Amygdala (tissue), 56 donors: ENCODE measurements at regions not wholly inside any gene's neighbourhood (a gene's known extent, or its start where the extent isn't known, plus 50 kb on each side); places are given as distances from the start of the nearest gene placed in this dataset.

ENCODE experiments used
- DNase-seq, 56 donors: peaks; one replicate each; lab custom pipeline; 2025; lab: John Stamatoyannopoulos, UW

DNA sequence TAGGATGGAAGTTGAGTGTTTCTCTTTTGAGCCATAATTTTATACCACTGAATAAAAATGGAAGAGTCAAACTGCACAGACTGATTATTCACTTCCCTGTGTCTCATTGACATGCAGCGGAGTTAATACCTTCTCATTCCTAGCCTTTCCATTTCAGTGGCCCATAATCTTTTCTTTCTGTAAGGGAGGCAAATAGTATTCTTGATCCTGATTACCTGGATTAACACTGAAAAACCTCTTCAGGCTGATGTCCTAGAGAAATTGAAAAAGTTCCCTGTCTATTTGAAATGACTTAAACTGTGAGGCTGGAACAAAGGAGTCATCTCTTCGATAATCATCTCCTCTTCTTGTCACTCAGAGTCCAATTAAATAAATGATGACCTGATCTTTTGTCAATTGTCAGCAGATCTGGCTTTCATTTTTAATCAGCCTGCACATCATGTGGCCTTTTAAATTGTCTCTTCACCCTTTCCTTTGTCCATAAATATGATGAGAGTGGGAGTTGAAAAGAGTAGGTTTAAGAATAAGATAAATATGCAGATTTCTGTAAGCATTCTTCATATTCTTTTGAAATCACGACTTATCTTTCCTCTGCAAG lies 713.0 kb downstream of the EPM2A start:
- no peak for DNase-seq

- DNase-seq: no peak
Observed at GRCh38 chr6:145023116-145023726, 712.1 kb downstream of the EPM2A start.

DNA sequence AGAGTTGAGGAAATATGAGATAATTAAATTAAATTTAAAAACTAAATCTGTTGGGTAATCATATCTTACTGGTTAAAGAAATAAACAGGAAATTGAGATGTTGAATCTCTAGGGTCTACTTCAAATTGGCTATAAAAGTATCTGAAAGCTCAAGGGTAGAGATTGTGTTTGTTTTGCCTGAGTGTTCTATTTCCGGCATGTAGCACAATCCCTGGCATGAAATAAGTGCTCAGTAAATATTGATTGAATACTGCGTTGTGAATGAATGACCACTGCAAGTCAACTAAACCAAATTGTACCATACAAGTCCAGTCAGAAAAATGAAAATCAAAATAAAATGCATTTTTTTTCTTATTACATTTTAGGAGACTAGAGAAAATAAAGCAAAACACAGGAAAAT lies 709.8 kb downstream of the EPM2A start:
- no peak for DNase-seq

DNA sequence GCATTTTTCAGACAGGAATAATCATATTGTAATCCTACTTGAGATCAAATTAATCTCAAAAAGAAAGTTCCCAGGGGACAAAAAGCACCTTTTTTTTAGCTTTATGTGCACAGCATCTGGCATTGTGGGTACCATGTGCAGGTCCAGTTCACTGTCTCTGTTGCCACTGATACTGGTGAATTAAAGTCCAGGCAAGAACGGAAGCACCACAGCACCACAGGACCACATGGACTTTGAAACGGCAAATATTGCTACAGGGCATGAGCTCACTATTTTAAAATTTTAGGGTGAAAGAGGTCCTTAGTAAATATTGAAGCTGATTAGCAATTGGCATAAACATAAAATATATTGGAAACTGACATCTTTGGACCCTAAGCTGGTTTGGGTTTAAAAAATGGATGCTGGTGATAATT lies 709.0 kb downstream of the EPM2A start:
- no peak for DNase-seq

DNA sequence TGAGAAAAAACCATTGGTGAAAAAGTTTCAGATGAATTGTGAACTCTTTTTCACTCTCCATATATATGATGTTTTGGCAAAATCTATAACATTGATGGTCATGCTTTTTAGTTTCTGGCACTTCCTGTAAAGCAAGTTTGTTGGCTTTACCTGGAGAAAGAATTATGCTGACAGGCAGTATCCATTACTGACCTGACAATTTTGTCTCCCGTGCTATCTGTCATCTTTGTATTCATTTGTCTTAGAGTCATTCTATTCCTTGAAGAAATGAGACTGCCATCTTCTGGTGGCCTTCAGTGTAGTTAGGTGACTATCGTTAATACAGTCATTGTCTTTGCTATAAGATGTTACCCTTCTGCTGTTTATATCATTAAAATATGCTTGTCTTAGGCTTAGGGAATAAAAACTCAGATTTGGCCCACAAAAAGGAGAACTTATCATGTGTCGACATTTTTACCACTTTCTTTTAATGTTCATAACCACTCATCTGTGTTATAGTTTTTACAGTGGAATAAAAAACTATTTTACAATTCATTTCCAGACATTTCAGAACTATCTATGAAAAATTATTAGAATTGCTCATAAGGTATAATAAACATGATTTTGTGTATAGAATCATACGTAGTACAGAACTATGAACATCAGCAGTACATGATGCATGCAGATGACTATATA lies 707.0 kb downstream of the EPM2A start:
- no peak for DNase-seq

DNA sequence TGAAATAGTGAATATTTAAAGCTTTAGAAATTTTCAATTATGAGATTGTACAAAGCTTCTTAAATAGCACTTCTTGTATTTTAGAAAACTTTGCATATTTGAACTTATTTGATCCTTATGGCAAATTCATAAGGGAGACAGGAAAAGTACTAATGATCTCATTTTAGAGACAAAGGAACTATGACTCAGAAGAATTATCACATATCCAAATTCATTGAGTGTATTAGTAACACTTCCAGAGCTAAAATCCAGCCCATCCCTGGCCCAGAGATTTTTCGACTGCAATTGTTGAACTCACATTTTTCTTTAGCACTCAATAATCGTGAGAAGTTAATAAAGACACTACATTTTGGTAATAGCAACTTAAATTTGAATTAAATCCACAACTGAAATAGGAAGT lies 704.3 kb downstream of the EPM2A start:
- DNase-seq: no peak

DNA sequence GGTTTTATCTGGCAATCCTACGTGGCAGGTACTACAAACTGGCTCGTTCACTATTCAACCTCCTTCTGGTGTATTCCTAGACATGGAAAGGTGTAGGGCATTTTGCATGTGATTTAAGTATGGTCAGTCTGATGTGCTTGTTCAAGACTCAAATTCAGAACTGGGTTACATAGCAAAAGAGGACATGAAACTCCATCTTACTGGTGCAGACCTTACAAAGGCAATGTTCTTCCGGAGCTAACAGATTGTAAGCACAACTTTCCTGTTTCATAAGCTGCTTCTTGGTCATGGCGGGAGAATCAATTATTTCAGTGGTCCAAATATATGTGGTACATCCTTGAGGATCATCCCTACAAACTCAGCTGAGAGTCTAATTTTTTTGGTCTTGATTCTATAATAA lies 703.4 kb downstream of the EPM2A start:
- DNase-seq: no peak

DNA sequence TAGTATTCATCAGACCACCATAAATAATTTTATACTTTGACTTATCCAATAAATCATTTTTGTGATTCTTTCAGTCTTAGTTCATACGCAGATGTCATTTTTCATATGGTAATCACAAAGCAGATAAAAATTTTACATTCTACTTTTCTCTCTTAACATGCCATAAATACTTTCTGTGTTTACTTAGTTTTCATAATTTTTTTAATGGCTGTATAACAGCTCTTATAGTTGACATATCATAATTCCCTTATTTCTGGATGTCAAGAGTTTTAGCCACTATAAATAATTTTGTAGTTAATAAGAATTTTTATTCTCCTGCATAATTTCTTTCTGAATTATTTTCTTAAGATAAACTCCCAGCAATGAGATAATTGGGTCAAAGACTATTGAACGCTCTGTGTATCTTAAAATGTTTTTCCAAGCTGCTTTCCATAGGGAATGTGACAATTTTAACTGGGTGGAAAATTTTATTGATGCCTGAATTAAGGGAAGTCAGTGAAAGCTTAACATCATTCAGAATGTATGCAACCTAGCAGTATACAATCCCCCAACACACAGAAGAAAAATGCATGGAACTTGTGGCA lies 702.7 kb downstream of the EPM2A start:
- no peak for DNase-seq

DNA sequence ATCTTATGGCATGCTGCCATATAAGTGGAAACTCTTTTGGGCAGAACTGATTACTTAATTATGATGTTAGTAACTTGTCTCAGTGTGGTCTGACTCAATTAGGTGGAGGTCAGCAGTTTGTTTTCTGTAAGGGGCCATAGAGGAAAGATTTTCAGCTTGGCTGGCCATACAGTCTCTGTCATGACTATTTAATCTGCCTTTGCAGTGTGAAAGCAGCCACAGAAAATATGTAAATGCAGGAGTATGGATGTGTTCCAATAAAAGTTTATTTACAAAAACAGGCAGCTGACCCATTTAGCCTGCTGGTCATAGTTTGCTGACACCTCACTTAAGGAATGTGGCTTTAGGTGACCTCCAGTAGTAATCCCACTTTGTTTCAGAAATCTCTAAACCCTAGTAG lies 700.7 kb downstream of the EPM2A start:
- no peak for DNase-seq

GRCh38 chr6:145036236-145036635 lies 699.1 kb downstream of the EPM2A start:
- no peak for DNase-seq

GRCh38 chr6:145036848-145037567 lies 698.3 kb downstream of the EPM2A start:
- DNase-seq: no peak

- no peak for DNase-seq
Observed at GRCh38 chr6:145042559-145042958, 692.8 kb downstream of the EPM2A start.

- no peak for DNase-seq
Observed at GRCh38 chr6:145043926-145044500, 691.3 kb downstream of the EPM2A start.

GRCh38 chr6:145044641-145045246 lies 690.6 kb downstream of the EPM2A start:
- no peak for DNase-seq

- DNase-seq: no peak
Observed at GRCh38 chr6:145045582-145045981, 689.7 kb downstream of the EPM2A start.

- DNase-seq: no peak
Observed at GRCh38 chr6:145047891-145048290, 687.4 kb downstream of the EPM2A start.

DNA sequence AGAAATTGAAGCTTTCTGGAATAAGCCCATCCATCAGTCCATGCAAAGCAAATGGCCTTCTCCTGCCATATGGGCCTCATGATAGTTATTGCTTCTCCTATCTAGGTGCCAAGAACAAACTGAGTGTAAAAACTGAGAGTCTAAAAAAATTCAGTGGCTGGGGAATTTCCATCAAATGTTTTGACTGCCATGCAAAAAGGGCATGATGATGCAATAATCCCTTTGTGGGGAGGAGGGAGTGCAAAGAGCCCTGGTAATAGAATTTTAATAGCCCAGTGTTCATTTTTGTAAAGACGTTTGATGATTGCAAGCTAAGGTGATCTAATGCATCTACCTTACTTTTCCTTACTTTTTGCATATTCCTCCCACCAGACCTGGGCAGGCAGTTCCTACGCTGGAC lies 683.7 kb downstream of the EPM2A start:
- DNase-seq: no peak

GRCh38 chr6:145055567-145055966 lies 679.8 kb downstream of the EPM2A start:
- DNase-seq: no peak

DNA sequence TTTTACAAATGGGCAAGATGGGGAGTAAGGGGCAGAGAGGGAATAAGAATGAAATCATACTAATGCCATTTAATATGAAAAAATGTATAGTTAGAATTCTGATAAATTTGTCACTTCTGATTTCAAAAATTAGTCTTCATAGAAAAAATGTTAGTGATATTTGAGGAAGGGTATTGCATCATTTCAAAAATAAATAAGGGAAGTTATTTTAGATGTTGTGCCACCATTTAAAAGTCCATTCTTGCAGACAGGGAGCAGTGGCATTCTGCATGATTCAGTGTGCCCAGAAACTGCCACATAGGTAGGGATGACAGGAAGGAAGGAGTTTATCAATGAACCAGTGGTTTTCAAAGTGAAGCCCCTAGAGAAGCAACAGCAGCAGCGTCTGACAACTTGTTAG lies 674.6 kb downstream of the EPM2A start:
- no peak for DNase-seq

DNA sequence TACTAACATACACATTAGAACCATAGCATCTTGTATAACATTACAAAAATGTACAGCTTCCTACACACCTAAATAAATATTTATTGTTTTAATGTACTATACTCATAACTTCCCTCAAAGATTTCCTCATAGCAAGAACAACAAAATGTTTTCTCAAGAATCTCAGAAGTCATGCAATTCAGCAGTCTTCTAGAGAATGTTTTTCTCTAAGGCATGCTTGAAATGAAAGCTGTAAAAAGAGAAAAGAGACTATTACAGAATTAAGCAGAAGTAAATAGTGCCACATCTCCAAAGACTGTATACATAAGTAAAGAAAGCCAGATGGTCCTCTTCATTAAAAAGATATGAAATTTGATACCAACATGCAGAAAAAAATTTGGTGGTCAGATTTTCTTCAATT lies 672.2 kb downstream of the EPM2A start:
- no peak for DNase-seq
